Ishikawa (cell line): ENCODE measurements at regions not wholly inside any gene's neighbourhood (a gene's known extent, or its start where the extent isn't known, plus 50 kb on each side); places are given as distances from the start of the nearest gene placed in this dataset.

Experiments used
- CEBPB ChIP-seq: IDR thresholded peaks from 2 replicates; pipeline ENCODE4 v1.6.1; 2012
- CREB1 ChIP-seq: IDR thresholded peaks from 2 replicates; pipeline ENCODE4 v1.6.1; 2012; ENCODE audit warnings: low read depth
- EGR1 ChIP-seq: IDR thresholded peaks from 2 replicates; pipeline ENCODE4 v1.6.1; 2012
- EP300 ChIP-seq: IDR thresholded peaks from 2 replicates; pipeline ENCODE4 v1.6.1; 2012; ENCODE audit warnings: borderline replicate concordance
- FOXM1 ChIP-seq: IDR thresholded peaks from 2 replicates; pipeline ENCODE4 v1.6.1; 2012; ENCODE audit warnings: low read depth, borderline replicate concordance
- NFIC ChIP-seq: IDR thresholded peaks from 2 replicates; pipeline ENCODE4 v1.6.1; 2012
- RAD21 ChIP-seq: IDR thresholded peaks from 2 replicates; pipeline ENCODE4 v1.6.1; 2012; ENCODE audit warnings: low read depth
- TAF1 ChIP-seq: IDR thresholded peaks from 2 replicates; pipeline ENCODE4 v1.6.1; 2012; ENCODE audit warnings: low read depth, mild to moderate bottlenecking
- TCF12 ChIP-seq: IDR thresholded peaks from 2 replicates; pipeline ENCODE4 v1.6.1; 2012; ENCODE audit warnings: low read depth
- TEAD4 ChIP-seq: IDR thresholded peaks from 2 replicates; pipeline ENCODE4 v1.6.1; 2012
- YY1 ChIP-seq: IDR thresholded peaks from 2 replicates; pipeline ENCODE4 v1.6.1; 2012; ENCODE audit warnings: low read depth
- ZBTB7A ChIP-seq: IDR thresholded peaks from 2 replicates; pipeline ENCODE4 v1.6.1; 2012; ENCODE audit warnings: low read depth
- TF ChIP-seq, protein P1 (sequence below): IDR thresholded peaks from 2 replicates; pipeline ENCODE4 v1.6.1; 2012
- TF ChIP-seq, protein P2 (sequence below): IDR thresholded peaks from 2 replicates; pipeline ENCODE4 v1.6.1; 2012
- TF ChIP-seq, protein P3 (sequence below): IDR thresholded peaks from 2 replicates; pipeline ENCODE4 v1.6.1; 2012; ENCODE audit warnings: low read depth, mild to moderate bottlenecking

DNA sequence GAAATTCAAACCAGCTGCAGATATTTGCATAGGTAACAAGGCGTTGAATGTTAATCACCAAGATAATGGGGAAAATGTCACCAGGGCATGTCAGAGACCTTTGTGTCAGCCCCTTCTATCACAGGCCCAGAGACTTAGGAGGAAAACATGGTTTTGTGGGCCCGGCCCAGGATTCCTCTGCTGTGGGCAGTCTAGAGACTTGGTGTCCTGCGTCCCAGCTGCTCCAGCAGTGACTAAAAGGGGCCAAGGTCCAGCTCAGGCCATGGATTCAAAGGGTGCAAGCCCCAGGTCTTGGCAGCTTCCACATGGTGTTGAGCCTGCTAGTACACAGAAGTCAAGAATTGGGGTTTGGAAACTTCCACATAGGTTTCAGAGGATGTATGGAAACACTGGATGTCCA is 147.5 kb upstream of the ZWINT start:
- no peak for TF ChIP-seq TEAD4

DNA sequence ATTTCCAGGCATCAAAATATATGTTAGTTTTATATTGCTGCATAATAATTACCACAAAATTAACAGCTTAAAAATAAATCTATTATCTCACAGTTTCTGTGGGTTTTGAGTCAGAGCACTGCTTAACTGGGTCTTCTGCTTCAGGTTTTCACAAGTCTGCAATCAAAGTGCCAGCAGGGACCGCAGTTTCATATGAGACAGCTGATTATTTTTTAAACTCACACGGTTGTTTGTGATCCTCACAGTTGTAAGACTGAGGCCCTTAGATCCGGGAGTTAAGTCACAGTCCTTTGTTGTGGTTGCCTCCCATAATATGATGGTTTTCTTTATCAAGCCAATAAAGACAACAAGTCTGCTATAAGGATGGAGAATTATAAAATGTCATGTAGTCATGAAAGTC is 146.0 kb upstream of the ZWINT start:
- TF ChIP-seq EP300 (no peak), TCF12 (no peak), YY1 (no peak), RAD21 (no peak), FOXM1 (no peak), TEAD4 (no peak), TAF1 (no peak)
- TF ChIP-seq, protein P1, sequence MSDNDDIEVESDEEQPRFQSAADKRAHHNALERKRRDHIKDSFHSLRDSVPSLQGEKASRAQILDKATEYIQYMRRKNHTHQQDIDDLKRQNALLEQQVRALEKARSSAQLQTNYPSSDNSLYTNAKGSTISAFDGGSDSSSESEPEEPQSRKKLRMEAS: no peak

DNA sequence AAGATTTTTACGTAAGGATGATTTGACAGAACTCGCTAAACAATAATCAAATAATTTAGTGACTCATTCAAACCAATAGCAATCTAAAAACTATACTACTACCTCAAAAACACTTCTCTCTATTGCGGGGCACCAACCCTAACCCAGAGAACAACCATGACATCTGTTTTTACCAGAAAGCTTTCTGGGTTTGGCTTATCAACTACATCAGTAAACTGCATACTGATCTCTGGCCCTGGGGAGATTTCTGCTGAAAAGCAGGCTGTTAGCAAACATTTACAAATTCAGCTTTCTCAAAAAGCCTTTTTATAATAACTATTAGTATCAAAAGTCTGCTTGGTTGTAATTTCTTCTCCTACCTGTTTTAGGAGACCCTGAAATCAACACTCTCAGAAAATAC is 144.5 kb upstream of the ZWINT start:
- TF ChIP-seq FOXM1 (no peak), NFIC (no peak), RAD21 (no peak), EP300 (no peak), CREB1 (no peak), YY1 (no peak), TAF1 (no peak), EGR1 (no peak), TEAD4 (no peak), TCF12 (no peak), CEBPB (no peak), ZBTB7A (no peak)
- TF ChIP-seq, protein P1: no peak
- TF ChIP-seq, protein P2, sequence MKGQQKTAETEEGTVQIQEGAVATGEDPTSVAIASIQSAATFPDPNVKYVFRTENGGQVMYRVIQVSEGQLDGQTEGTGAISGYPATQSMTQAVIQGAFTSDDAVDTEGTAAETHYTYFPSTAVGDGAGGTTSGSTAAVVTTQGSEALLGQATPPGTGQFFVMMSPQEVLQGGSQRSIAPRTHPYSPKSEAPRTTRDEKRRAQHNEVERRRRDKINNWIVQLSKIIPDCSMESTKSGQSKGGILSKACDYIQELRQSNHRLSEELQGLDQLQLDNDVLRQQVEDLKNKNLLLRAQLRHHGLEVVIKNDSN: no peak
- TF ChIP-seq, protein P3, sequence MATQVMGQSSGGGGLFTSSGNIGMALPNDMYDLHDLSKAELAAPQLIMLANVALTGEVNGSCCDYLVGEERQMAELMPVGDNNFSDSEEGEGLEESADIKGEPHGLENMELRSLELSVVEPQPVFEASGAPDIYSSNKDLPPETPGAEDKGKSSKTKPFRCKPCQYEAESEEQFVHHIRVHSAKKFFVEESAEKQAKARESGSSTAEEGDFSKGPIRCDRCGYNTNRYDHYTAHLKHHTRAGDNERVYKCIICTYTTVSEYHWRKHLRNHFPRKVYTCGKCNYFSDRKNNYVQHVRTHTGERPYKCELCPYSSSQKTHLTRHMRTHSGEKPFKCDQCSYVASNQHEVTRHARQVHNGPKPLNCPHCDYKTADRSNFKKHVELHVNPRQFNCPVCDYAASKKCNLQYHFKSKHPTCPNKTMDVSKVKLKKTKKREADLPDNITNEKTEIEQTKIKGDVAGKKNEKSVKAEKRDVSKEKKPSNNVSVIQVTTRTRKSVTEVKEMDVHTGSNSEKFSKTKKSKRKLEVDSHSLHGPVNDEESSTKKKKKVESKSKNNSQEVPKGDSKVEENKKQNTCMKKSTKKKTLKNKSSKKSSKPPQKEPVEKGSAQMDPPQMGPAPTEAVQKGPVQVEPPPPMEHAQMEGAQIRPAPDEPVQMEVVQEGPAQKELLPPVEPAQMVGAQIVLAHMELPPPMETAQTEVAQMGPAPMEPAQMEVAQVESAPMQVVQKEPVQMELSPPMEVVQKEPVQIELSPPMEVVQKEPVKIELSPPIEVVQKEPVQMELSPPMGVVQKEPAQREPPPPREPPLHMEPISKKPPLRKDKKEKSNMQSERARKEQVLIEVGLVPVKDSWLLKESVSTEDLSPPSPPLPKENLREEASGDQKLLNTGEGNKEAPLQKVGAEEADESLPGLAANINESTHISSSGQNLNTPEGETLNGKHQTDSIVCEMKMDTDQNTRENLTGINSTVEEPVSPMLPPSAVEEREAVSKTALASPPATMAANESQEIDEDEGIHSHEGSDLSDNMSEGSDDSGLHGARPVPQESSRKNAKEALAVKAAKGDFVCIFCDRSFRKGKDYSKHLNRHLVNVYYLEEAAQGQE: no peak

DNA sequence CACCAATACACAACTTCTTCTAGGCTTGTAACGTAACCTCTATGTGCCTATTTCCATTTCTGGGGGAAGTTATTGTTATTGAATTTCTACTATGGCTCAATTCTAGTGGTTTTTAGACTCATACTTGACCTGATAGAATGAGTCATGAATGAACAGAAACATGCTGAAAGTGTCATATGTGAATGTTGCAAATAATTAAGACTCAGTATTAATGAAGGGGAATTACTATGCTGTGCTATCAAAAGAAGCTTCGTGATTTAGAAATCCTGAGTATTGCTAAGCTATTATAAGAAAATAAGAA is 135.1 kb upstream of the ZWINT start:
- TF ChIP-seq, protein P3: no peak
- TF ChIP-seq NFIC (no peak), EP300 (no peak), FOXM1 (no peak), YY1 (no peak), CEBPB (no peak), CREB1 (no peak), TEAD4 (no peak), RAD21 (no peak), TCF12 (no peak), TAF1 (no peak), ZBTB7A (no peak), EGR1 (no peak)
- TF ChIP-seq, protein P2: no peak
- TF ChIP-seq, protein P1: no peak

DNA sequence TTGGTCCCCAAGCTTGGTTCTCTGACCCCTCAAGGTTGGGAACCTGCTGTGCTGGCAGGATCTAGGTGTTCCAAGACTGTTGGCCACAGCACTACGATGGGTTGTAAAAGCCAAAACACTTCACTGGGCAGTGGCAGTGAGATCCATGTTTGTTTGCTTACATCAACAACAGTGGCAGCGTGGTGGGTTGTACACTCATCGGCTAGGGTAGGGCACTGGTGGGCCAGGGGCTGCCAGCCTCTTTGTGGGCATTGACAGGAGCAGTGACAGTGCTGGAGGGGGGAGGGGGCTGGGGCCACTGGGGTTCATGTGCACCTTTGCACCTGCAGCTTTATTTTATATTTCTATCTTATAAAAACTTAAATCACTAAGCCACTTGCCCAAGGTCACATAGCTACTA is 126.7 kb upstream of the ZWINT start:
- TF ChIP-seq CREB1 (no peak), TAF1 (no peak)

DNA sequence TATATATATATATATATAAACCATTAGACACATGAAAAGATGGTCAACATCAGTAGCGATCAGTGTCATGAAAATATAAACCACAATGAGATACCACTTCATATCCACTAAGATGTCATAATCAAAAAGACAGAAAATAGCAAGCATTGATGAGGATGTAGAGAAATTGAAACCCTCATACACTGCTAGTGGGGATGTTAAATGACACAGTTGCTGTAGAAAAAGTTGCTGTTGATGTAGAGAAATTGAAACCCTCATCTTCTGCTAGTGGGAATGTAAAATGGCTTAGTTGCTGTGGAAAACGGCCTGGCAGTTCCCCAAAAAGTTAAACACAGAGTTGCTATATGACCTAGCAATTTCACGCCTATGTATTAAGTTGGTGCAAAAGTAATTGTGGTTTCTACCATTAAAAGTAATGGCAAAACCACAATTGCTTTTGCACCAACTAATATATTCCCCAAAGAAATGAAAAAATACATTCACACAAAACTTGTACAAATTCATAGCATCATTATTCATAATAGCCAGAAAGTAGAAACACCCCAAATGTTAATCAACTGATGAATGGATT is 120.5 kb upstream of the ZWINT start:
- TF ChIP-seq NFIC: no peak
- TF ChIP-seq TAF1: no peak
- TF ChIP-seq CEBPB: no peak
- TF ChIP-seq, protein P2: no peak
